Activated B cell treated with CpG ODN at 0.5 μM for 24 hours (primary cell): ENCODE measurements at regions not wholly inside any gene's neighbourhood (a gene's known extent, or its start where the extent isn't known, plus 50 kb on each side); places are given as distances from the start of the nearest gene placed in this dataset.

Experiments
- ATAC-seq: fragments of 200-7000 bp; cut with Tn5 transposase; one replicate; pipeline ENCODE4 v1.10.0; 2021; ENCODE audit warnings: low read depth, mild to moderate bottlenecking, moderate library complexity
- CTCF ChIA-PET: fragments of 350-600 bp; sonication (Branson Sonifier 250); formaldehyde crosslinking; loops from one replicate; lab custom pipeline; 2021; ENCODE audit warnings: antibody characterized with exemption; lab: Charles Lee
- POLR2A ChIA-PET: fragments of 350-600 bp; sonication (Branson Sonifier 250); formaldehyde crosslinking; loops from one replicate; lab custom pipeline; 2021; ENCODE audit warnings: antibody characterized with exemption; lab: Charles Lee
- DNase-seq: peaks from one replicate; pipeline ENCODE4 v3.0.0; 2022
- H3K27ac Mint-ChIP-seq: one replicate; pipeline ENCODE4 v1.8.0; 2020; ENCODE audit warnings: mixed read lengths
- H3K27me3 Mint-ChIP-seq: one replicate; pipeline ENCODE4 v1.8.0; 2021; ENCODE audit warnings: mixed read lengths
- H3K36me3 Mint-ChIP-seq: one replicate; pipeline ENCODE4 v1.8.0; 2021; ENCODE audit warnings: low read depth, mixed read lengths
- H3K4me1 Mint-ChIP-seq: one replicate; pipeline ENCODE4 v1.8.0; 2021; ENCODE audit warnings: mixed read lengths
- H3K4me3 Mint-ChIP-seq: one replicate; pipeline ENCODE4 v1.8.0; 2020; ENCODE audit warnings: mild to moderate bottlenecking, mixed read lengths
- H3K9me3 Mint-ChIP-seq: one replicate; pipeline ENCODE4 v1.8.0; 2020; ENCODE audit warnings: mixed read lengths
- intact Hi-C: fragments of 100-400 bp; cut with micrococcal nuclease; formaldehyde crosslinking; loops from one replicate; pipeline ENCODE4 v1.15.1; 2024
- TF ChIP-seq, protein P1 (sequence below): fragments of 200-600 bp; IDR thresholded peaks from one replicate; pipeline ENCODE4 v1.8.0; 2022; ENCODE audit warnings: antibody characterized with exemption, mild to moderate bottlenecking

DNA sequence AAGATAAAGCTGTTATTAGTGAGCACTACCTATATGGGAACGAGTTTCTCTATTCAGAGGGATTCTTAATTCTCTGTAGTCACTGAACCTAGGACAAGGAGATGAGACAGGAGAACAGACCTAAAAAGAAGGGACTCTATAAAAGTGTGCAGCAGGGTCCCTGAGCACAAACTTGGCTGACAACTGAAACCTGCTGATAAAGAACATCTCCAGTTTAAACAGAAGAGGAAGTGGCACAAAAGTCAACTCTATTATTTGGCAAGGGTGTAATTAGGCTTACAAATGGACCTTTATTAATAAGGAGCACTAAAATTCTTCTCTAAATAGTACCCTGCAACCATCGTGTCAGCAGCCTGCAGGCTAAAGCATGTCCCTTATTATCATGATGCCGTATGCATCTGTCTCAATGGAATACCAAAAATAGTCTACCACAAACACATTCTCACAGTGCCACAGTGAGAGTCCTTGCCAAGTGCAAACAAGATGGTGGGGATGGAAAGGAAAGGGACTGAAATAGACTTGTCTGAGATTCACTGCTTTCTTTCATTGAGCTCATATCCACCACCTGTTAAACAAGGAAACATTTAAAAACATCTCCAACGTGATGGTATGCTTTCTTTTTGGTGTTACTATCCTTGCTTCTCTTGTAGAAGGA, 260.2 kb downstream of the INSIG2 start:
- H3K9me3 Mint-ChIP-seq, result no peaks in the 10 kb centered on the region
- no peaks in the 10 kb centered on the region for H3K36me3 Mint-ChIP-seq
- H3K4me1 Mint-ChIP-seq, result no peaks in the 10 kb centered on the region
- TF ChIP-seq, protein P1, sequence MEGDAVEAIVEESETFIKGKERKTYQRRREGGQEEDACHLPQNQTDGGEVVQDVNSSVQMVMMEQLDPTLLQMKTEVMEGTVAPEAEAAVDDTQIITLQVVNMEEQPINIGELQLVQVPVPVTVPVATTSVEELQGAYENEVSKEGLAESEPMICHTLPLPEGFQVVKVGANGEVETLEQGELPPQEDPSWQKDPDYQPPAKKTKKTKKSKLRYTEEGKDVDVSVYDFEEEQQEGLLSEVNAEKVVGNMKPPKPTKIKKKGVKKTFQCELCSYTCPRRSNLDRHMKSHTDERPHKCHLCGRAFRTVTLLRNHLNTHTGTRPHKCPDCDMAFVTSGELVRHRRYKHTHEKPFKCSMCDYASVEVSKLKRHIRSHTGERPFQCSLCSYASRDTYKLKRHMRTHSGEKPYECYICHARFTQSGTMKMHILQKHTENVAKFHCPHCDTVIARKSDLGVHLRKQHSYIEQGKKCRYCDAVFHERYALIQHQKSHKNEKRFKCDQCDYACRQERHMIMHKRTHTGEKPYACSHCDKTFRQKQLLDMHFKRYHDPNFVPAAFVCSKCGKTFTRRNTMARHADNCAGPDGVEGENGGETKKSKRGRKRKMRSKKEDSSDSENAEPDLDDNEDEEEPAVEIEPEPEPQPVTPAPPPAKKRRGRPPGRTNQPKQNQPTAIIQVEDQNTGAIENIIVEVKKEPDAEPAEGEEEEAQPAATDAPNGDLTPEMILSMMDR, result no peak
- peaks cover 7% of the 10 kb centered on the region for H3K27me3 Mint-ChIP-seq
- H3K4me3 Mint-ChIP-seq, result no peak overlapping the region
- DNase-seq, result no peak
- CTCF ChIA-PET, result no interaction called here
- H3K27ac Mint-ChIP-seq, result no peak overlapping the region
- intact Hi-C loops, result no loop called here
- POLR2A ChIA-PET, result no interaction called here
- ATAC-seq, result no peak

DNA sequence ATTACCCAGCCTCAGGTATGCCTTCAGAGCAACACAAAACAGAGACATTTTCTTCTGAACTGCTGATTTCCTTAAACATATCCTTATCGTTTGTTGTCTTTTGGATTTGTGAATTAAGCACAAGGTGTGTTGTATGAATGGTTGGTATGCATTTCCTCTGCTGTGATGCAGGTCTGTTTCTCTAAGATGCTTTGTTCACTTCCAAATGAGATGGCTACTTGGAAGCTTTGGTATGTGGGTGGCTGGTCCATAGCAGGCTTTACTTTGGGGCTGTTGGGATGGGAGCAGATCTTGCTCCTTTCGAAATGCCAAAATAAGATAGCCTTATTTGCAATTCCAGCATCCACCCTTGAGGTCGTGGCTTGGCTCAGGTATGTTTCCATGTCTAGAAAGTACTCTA, 257.2 kb downstream of the INSIG2 start:
- ATAC-seq, result no peak
- Mint-ChIP-seq H3K27ac (no peak overlapping the region), H3K4me1 (no peaks in the 10 kb centered on the region), H3K4me3 (no peak overlapping the region), H3K9me3 (no peaks in the 10 kb centered on the region), H3K27me3 (peaks cover 7% of the 10 kb centered on the region), H3K36me3 (no peaks in the 10 kb centered on the region)
- POLR2A ChIA-PET, result no interaction called here
- intact Hi-C loops, result no loop called here
- DNase-seq, result no peak
- TF ChIP-seq, protein P1, result no peak
- CTCF ChIA-PET, result no interaction called here

DNA sequence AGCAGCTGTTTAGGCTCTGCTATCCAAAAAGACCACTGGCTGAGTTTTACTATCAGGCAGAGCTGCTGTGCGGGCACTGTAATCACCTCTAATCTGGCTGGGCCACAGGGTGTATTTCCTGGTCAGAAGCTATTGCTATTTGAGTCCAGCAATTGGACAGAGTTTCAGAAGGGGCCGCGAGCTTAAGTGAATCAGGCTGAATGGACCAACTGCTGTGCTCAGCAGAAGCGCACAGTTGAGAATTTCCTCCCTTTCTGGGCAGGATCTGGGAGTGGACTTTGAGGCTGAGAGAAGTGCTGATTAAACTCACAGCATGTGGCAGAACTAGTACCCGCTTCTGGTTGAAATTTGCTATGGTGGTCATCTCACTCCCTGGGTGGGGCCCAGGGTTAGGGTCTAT, 251.8 kb downstream of the INSIG2 start:
- no peaks in the 10 kb centered on the region for H3K36me3 Mint-ChIP-seq

DNA sequence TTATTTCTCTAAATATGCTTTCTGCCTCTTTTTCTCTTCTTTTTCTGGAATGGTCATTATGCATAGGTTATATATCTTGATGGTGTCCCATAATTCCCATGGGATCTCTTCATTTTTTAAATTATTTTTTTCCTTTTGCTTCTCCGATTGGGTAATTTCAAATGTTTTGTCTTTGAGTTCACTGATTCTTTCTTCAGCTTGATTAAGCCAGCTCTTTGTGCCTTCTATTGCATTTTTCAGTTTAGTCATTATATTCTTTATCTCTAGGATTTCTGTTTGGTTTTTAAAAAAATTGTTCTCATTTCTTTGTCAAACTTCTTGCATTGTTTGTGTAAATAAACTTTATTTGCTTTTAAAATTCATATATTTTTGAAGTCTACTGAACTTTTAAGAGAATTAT, 251.1 kb downstream of the INSIG2 start:
- CTCF ChIA-PET, result no interaction called here
- H3K27ac Mint-ChIP-seq, result no peak overlapping the region
- peaks cover 7% of the 10 kb centered on the region for H3K9me3 Mint-ChIP-seq
- H3K4me3 Mint-ChIP-seq, result no peak overlapping the region
- H3K4me1 Mint-ChIP-seq, result no peaks in the 10 kb centered on the region
- no peak for DNase-seq
- TF ChIP-seq, protein P1, result no peak
- H3K36me3 Mint-ChIP-seq, result no peaks in the 10 kb centered on the region
- intact Hi-C loops, result no loop called here
- no peaks in the 10 kb centered on the region for H3K27me3 Mint-ChIP-seq
- POLR2A ChIA-PET, result no interaction called here
- ATAC-seq, result no peak

More for the DNA sequence above, 251.8 kb downstream of the INSIG2 start:
- no peak overlapping the region for H3K4me3 Mint-ChIP-seq
- no peak overlapping the region for H3K27ac Mint-ChIP-seq
- H3K27me3 Mint-ChIP-seq, result peaks cover under 1% of the 10 kb centered on the region
- TF ChIP-seq, protein P1, result no peak
- no peak for ATAC-seq
- no peak for DNase-seq
- ChIA-PET POLR2A (no interaction called here), CTCF (no interaction called here)
- peaks cover 7% of the 10 kb centered on the region for H3K9me3 Mint-ChIP-seq
- intact Hi-C loops, result no loop called here
- H3K4me1 Mint-ChIP-seq, result no peaks in the 10 kb centered on the region

DNA sequence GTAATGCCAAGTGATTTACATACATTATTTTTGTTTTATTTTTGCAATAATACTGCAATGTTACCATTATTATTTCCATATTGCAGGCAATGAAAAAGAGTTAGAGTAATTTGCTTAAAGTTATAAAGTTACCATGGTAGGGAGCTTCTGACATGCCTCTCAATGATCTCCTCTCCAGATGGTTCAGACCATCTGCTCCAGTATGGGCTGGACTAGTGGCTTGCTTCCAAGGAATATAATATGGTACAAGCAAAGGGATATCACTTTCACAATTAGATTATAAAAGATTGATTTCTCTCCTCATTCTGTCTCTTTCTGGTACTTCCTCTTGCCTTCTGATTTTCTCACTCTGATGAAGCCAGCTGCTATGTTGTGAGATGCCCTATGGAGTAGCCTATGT, 245.4 kb downstream of the INSIG2 start:
- DNase-seq, result no peak
- H3K27me3 Mint-ChIP-seq, result peaks cover 4% of the 10 kb centered on the region

More for the DNA sequence above, 245.4 kb downstream of the INSIG2 start:
- TF ChIP-seq, protein P1, result no peak
- POLR2A ChIA-PET, result no interaction called here
- no peaks in the 10 kb centered on the region for H3K36me3 Mint-ChIP-seq
- intact Hi-C loops, result no loop called here
- ATAC-seq, result no peak
- H3K27ac Mint-ChIP-seq, result no peak overlapping the region
- H3K4me1 Mint-ChIP-seq, result no peaks in the 10 kb centered on the region
- H3K9me3 Mint-ChIP-seq, result peaks cover 3% of the 10 kb centered on the region
- CTCF ChIA-PET, result no interaction called here
- no peak overlapping the region for H3K4me3 Mint-ChIP-seq
